ENCODE measurements at regions not wholly inside any gene's neighbourhood (a gene's known extent, or its start where the extent isn't known, plus 50 kb on each side); places are given as distances from the start of the nearest gene placed in this dataset.

DNA sequence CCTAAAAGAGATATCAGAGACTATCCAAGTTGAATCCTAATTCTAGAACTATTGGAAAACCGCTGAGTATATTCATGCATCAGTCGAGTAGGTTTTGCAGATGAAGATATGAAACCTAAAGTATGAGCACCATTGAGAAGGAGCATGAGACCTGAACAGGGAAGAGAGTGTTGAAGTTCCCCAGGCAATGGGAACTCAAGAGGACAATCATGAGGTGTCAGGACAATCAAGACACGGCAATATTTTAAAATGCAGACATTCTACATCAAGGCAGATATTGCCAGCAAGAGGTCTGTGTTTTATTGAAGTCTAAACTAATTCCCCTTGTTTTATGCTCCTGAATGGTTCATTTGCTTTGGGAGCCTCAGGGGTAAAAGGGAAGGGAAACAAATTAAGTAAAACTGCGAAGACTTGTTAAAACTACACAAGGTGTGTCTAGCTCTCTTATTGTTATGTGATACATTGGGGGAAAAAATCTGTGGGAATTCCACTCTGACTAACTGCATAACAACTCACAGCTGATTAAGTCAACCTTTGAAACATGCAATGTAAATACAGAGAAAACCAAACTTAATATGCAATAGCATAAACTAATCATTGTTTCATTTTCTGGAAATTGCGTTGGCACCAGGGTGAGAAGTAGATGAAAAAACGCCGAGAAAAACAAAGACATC, 347.9 kb upstream of the ADGRL2 start:
- no peaks in the 10 kb centered on the region for H3K27me3 ChIP-seq (ENCODE audit: low read length)
- TF ChIP-seq CTCF (IDR thresholded peaks at IDR 0.05; ENCODE audit: insufficient read depth, low read length, poor library complexity, severe bottlenecking) (no peak), EZH2phosphoT487 (conservative IDR thresholded peaks at IDR 0.05; ENCODE audit: low read length) (no peak)
- H3K9me2 ChIP-seq (replicated peaks; ENCODE audit: insufficient read depth, low read length), result no peaks in the 10 kb centered on the region
- no peaks in the 10 kb centered on the region for H3K9me3 ChIP-seq (ENCODE audit: insufficient read depth, low read length)
- no peak overlapping the region for H3K9ac ChIP-seq (ENCODE audit: low read length)
- no peaks in the 10 kb centered on the region for H3K36me3 ChIP-seq (ENCODE audit: low read length)
- no peak overlapping the region for H3K4me2 ChIP-seq (ENCODE audit: low read depth, low read length, poor library complexity, severe bottlenecking)
- H4K20me1 ChIP-seq (ENCODE audit: low read depth, low read length), result no peaks in the 10 kb centered on the region
- no peak overlapping the region for H2AFZ ChIP-seq (ENCODE audit: low read depth, low read length, severe bottlenecking)
- H3K79me2 ChIP-seq (ENCODE audit: insufficient read depth, low read length), result no peaks in the 10 kb centered on the region
- H3K4me3 ChIP-seq (ENCODE audit: insufficient read depth, low read length, poor library complexity, severe bottlenecking), result no peak overlapping the region
- H3F3A ChIP-seq (ENCODE audit: insufficient read depth), result no peaks in the 10 kb centered on the region
- H3K27ac ChIP-seq (ENCODE audit: low read depth, low read length), result no peak overlapping the region

GRCh38 chr1:81449786-81450185, 350.9 kb upstream of the ADGRL2 start:
- H3K27ac ChIP-seq (ENCODE audit: low read depth, low read length), result no peak overlapping the region
- no peak overlapping the region for H3K4me3 ChIP-seq (ENCODE audit: insufficient read depth, low read length, poor library complexity, severe bottlenecking)
- no peaks in the 10 kb centered on the region for H3K79me2 ChIP-seq (ENCODE audit: insufficient read depth, low read length)
- H3K4me2 ChIP-seq (ENCODE audit: low read depth, low read length, poor library complexity, severe bottlenecking), result no peak overlapping the region
- H3K9me2 ChIP-seq (replicated peaks; ENCODE audit: insufficient read depth, low read length), result no peaks in the 10 kb centered on the region
- TF ChIP-seq EZH2phosphoT487 (conservative IDR thresholded peaks at IDR 0.05; ENCODE audit: low read length) (no peak), CTCF (IDR thresholded peaks at IDR 0.05; ENCODE audit: insufficient read depth, low read length, poor library complexity, severe bottlenecking) (no peak)
- no peak overlapping the region for H3K9ac ChIP-seq (ENCODE audit: low read length)
- H4K20me1 ChIP-seq (ENCODE audit: low read depth, low read length), result no peaks in the 10 kb centered on the region
- no peak overlapping the region for H2AFZ ChIP-seq (ENCODE audit: low read depth, low read length, severe bottlenecking)
- H3K36me3 ChIP-seq (ENCODE audit: low read length), result no peaks in the 10 kb centered on the region
- no peaks in the 10 kb centered on the region for H3K9me3 ChIP-seq (ENCODE audit: insufficient read depth, low read length)
- no peaks in the 10 kb centered on the region for H3K27me3 ChIP-seq (ENCODE audit: low read length)
- no peaks in the 10 kb centered on the region for H3F3A ChIP-seq (ENCODE audit: insufficient read depth)

DNA sequence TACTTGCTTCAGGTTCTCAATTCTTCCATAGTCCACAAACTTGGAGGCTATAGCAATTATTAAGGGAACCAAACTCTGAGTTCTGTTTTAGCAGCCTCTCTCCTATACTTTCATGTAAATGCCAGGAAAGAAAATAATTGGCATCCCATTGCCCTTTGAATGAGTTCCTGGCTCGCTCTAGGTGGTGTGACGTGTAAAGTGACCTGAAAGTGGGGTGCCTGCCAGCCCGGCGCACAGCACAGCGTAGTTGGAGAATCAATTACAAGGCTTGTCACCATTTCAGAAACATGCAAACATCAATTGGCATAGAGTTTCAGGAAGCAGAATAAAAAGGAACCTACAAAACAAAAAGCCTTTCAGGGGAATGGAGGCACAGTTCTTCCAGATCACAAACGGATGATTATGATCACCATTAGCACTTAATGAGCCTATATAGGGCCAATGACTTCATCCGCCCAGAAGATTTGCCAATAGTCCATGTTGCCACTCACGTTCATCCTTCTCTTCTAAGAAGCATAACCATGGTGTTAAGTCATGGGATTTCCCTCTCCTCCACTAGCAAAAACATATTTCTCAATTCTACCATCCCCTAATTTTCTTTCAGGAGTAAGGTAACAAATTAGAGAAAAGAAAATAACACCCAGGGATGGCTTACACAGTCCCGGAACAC, 354.6 kb upstream of the ADGRL2 start:
- Histone ChIP-seq H3K36me3 (ENCODE audit: low read length) (no peaks in the 10 kb centered on the region), H3K9me3 (ENCODE audit: insufficient read depth, low read length) (no peaks in the 10 kb centered on the region), H3K9ac (ENCODE audit: low read length) (no peak overlapping the region), H3K27me3 (ENCODE audit: low read length) (no peaks in the 10 kb centered on the region), H3K4me2 (ENCODE audit: low read depth, low read length, poor library complexity, severe bottlenecking) (no peak overlapping the region), H3K4me3 (ENCODE audit: insufficient read depth, low read length, poor library complexity, severe bottlenecking) (no peak overlapping the region), H3K9me2 (replicated peaks; ENCODE audit: insufficient read depth, low read length) (no peaks in the 10 kb centered on the region), H2AFZ (ENCODE audit: low read depth, low read length, severe bottlenecking) (no peak overlapping the region), H3K79me2 (ENCODE audit: insufficient read depth, low read length) (no peaks in the 10 kb centered on the region), H3K27ac (ENCODE audit: low read depth, low read length) (no peak overlapping the region), H4K20me1 (ENCODE audit: low read depth, low read length) (no peaks in the 10 kb centered on the region), H3F3A (ENCODE audit: insufficient read depth) (no peaks in the 10 kb centered on the region)
- no peak for TF ChIP-seq EZH2phosphoT487 (conservative IDR thresholded peaks at IDR 0.05; ENCODE audit: low read length)
- no peak for TF ChIP-seq CTCF (IDR thresholded peaks at IDR 0.05; ENCODE audit: insufficient read depth, low read length, poor library complexity, severe bottlenecking)

Data from SU-DHL-6 (cell line).